Astrocyte (in vitro differentiated cells and primary cell): ENCODE measurements at regions not wholly inside any gene's neighbourhood (a gene's known extent, or its start where the extent isn't known, plus 50 kb on each side); places are given as distances from the start of the nearest gene placed in this dataset.

Source experiments
- DNase-seq: peaks from one replicate; pipeline ENCODE4 v3.0.0-alpha.2; 2010; ENCODE audit warnings: low read depth
- FAIRE-seq: peaks from 2 replicates; lab custom pipeline; 2011; peaks lifted over from hg19 to GRCh38; lab: Jason Lieb, UNC
- H2AFZ ChIP-seq: 2 replicates; pipeline ENCODE4 v1.6.0; 2012; ENCODE audit warnings: low read depth, low read length, inconsistent platforms
- H3K27ac ChIP-seq: 2 replicates; pipeline ENCODE4 v1.5.1; 2011; ENCODE audit warnings: low read depth, low read length, inconsistent platforms
- H3K27me3 ChIP-seq: 2 replicates; pipeline ENCODE4 v1.6.0; 2011; ENCODE audit warnings: low read length, inconsistent platforms; ENCODE audit not compliant: insufficient read depth
- H3K36me3 ChIP-seq: 2 replicates; pipeline ENCODE4 v1.5.1; 2011; ENCODE audit warnings: low read length, inconsistent platforms; ENCODE audit not compliant: insufficient read depth
- H3K4me1 ChIP-seq: 2 replicates; pipeline ENCODE4 v1.5.1; 2011; ENCODE audit warnings: low read length, inconsistent platforms; ENCODE audit not compliant: insufficient read depth
- H3K4me2 ChIP-seq: 2 replicates; pipeline ENCODE4 v1.6.0; 2012; ENCODE audit warnings: low read length, inconsistent platforms
- H3K4me3 ChIP-seq: 2 replicates; pipeline ENCODE4 v1.5.1; 2011; ENCODE audit warnings: low read depth, mild to moderate bottlenecking, low read length, inconsistent platforms; ENCODE audit not compliant: insufficient read depth
- H3K79me2 ChIP-seq: 2 replicates; pipeline ENCODE4 v1.6.0; 2012; ENCODE audit warnings: mild to moderate bottlenecking, low read length, inconsistent platforms; ENCODE audit not compliant: insufficient read depth
- H3K9ac ChIP-seq: 2 replicates; pipeline ENCODE4 v1.6.0; 2012; ENCODE audit warnings: mild to moderate bottlenecking, low read length, inconsistent platforms
- H3K9me3 ChIP-seq: 2 replicates; pipeline ENCODE4 v1.5.1; 2012; ENCODE audit warnings: low read depth, mild to moderate bottlenecking, low read length, inconsistent platforms; ENCODE audit not compliant: insufficient read depth
- H4K20me1 ChIP-seq: 2 replicates; pipeline ENCODE4 v1.6.0; 2012; ENCODE audit warnings: low read length, inconsistent platforms; ENCODE audit not compliant: insufficient read depth
- H3K27ac Mint-ChIP-seq: one replicate; pipeline ENCODE4 v1.8.0; 2021; ENCODE audit warnings: mild to moderate bottlenecking, mixed read lengths; ENCODE audit not compliant: unreplicated experiment
- H3K27me3 Mint-ChIP-seq: one replicate; pipeline ENCODE4 v1.8.0; 2021; ENCODE audit warnings: low read depth, mixed read lengths; ENCODE audit not compliant: unreplicated experiment
- H3K36me3 Mint-ChIP-seq: one replicate; pipeline ENCODE4 v1.8.0; 2021; ENCODE audit warnings: low read depth, mixed read lengths; ENCODE audit not compliant: unreplicated experiment
- H3K4me1 Mint-ChIP-seq: one replicate; pipeline ENCODE4 v1.8.0; 2021; ENCODE audit warnings: low read depth, mixed read lengths; ENCODE audit not compliant: unreplicated experiment
- H3K4me3 Mint-ChIP-seq: one replicate; pipeline ENCODE4 v1.8.0; 2021; ENCODE audit warnings: mild to moderate bottlenecking, moderate library complexity, mixed read lengths; ENCODE audit not compliant: unreplicated experiment
- H3K9me3 Mint-ChIP-seq: one replicate; pipeline ENCODE4 v1.8.0; 2021; ENCODE audit warnings: mild to moderate bottlenecking, mixed read lengths; ENCODE audit not compliant: unreplicated experiment
- CTCF ChIP-seq: IDR thresholded peaks from 2 replicates; pipeline ENCODE4 v1.5.1; 2011; ENCODE audit warnings: low read depth, mild to moderate bottlenecking, inconsistent platforms, low read length, moderate library complexity; ENCODE audit not compliant: insufficient read depth
- EZH2 ChIP-seq: IDR thresholded peaks from 2 replicates; pipeline ENCODE4 v1.6.1; 2012; ENCODE audit warnings: mild to moderate bottlenecking, low read length, inconsistent platforms; ENCODE audit not compliant: insufficient read depth

GRCh38 chr1:67973051-67973450, 77.4 kb downstream of the DIRAS3 start:
- Mint-ChIP-seq H3K27me3 (no peaks in the 10 kb centered on the region), H3K4me3 (no peak overlapping the region), H3K4me1 (peaks cover 2% of the 10 kb centered on the region), H3K9me3 (peaks cover 3% of the 10 kb centered on the region), H3K27ac (peak overlapping the region; percentile 41), H3K36me3 (no peaks in the 10 kb centered on the region)
- Histone ChIP-seq H2AFZ (no peak overlapping the region), H3K4me2 (no peak overlapping the region), H3K79me2 (no peaks in the 10 kb centered on the region), H3K27me3 (no peaks in the 10 kb centered on the region), H3K9me3 (no peaks in the 10 kb centered on the region), H3K9ac (no peak overlapping the region), H3K27ac (no peak overlapping the region), H3K36me3 (no peaks in the 10 kb centered on the region), H4K20me1 (no peaks in the 10 kb centered on the region), H3K4me3 (no peak overlapping the region), H3K4me1 (peaks cover 14% of the 10 kb centered on the region)
- FAIRE-seq (no peak), DNase-seq (peak; percentile 53)
- TF ChIP-seq EZH2, result no peak

GRCh38 chr1:67970088-67970487, 80.3 kb downstream of the DIRAS3 start:
- Mint-ChIP-seq H3K4me3 (no peak overlapping the region), H3K27ac (peak overlapping the region; percentile 8), H3K4me1 (peaks cover 2% of the 10 kb centered on the region), H3K36me3 (no peaks in the 10 kb centered on the region), H3K9me3 (peaks cover 3% of the 10 kb centered on the region), H3K27me3 (no peaks in the 10 kb centered on the region)
- no peak overlapping the region for H3K4me3 ChIP-seq
- FAIRE-seq (peak; percentile 94), DNase-seq (peak; percentile 95)
- H3K4me1 ChIP-seq, result peaks cover 14% of the 10 kb centered on the region
- peak overlapping the region; percentile 87 for H3K27ac ChIP-seq
- peak overlapping the region; percentile 63 for H3K9ac ChIP-seq
- H3K36me3 ChIP-seq, result no peaks in the 10 kb centered on the region
- H3K27me3 ChIP-seq, result no peaks in the 10 kb centered on the region
- TF ChIP-seq EZH2, result no peak
- no peak for TF ChIP-seq CTCF
- no peaks in the 10 kb centered on the region for H3K79me2 ChIP-seq
- H4K20me1 ChIP-seq, result no peaks in the 10 kb centered on the region
- no peak overlapping the region for H2AFZ ChIP-seq
- H3K9me3 ChIP-seq, result no peaks in the 10 kb centered on the region
- H3K4me2 ChIP-seq, result peak overlapping the region; percentile 66

- H3K4me3 ChIP-seq, result no peak overlapping the region
- no peaks in the 10 kb centered on the region for H3K9me3 ChIP-seq
- H3K4me1 ChIP-seq, result peaks cover 14% of the 10 kb centered on the region
- peak overlapping the region; percentile 66 for H3K4me2 ChIP-seq
- Mint-ChIP-seq H3K36me3 (no peaks in the 10 kb centered on the region), H3K9me3 (peaks cover 3% of the 10 kb centered on the region), H3K4me3 (no peak overlapping the region), H3K27me3 (no peaks in the 10 kb centered on the region), H3K4me1 (peaks cover 2% of the 10 kb centered on the region), H3K27ac (no peak overlapping the region)
- H3K9ac ChIP-seq, result peak overlapping the region; percentile 24
- no peaks in the 10 kb centered on the region for H3K79me2 ChIP-seq
- FAIRE-seq (no peak), DNase-seq (peak; percentile 29)
- no peaks in the 10 kb centered on the region for H3K27me3 ChIP-seq
- H4K20me1 ChIP-seq, result no peaks in the 10 kb centered on the region
- peak overlapping the region; percentile 87 for H3K27ac ChIP-seq
- TF ChIP-seq CTCF (no peak), EZH2 (no peak)
- H2AFZ ChIP-seq, result no peak overlapping the region
- H3K36me3 ChIP-seq, result no peaks in the 10 kb centered on the region
These were observed 81.0 kb downstream of the DIRAS3 start for GRCh38 chr1:67969446-67969845.
